ENCODE measurements at regions not wholly inside any gene's neighbourhood (a gene's known extent, or its start where the extent isn't known, plus 50 kb on each side); places are given as distances from the start of the nearest gene placed in this dataset.

GRCh38 chr9:31389075-31389474, 995.4 kb upstream of the ACO1 start:
- TF ChIP-seq POLR2A (IDR thresholded peaks at IDR 0.05) = no peak
- TF ChIP-seq CTCF (IDR thresholded peaks at IDR 0.05) = no peak
